ENCODE measurements at regions not wholly inside any gene's neighbourhood (a gene's known extent, or its start where the extent isn't known, plus 50 kb on each side); places are given as distances from the start of the nearest gene placed in this dataset.

DNA sequence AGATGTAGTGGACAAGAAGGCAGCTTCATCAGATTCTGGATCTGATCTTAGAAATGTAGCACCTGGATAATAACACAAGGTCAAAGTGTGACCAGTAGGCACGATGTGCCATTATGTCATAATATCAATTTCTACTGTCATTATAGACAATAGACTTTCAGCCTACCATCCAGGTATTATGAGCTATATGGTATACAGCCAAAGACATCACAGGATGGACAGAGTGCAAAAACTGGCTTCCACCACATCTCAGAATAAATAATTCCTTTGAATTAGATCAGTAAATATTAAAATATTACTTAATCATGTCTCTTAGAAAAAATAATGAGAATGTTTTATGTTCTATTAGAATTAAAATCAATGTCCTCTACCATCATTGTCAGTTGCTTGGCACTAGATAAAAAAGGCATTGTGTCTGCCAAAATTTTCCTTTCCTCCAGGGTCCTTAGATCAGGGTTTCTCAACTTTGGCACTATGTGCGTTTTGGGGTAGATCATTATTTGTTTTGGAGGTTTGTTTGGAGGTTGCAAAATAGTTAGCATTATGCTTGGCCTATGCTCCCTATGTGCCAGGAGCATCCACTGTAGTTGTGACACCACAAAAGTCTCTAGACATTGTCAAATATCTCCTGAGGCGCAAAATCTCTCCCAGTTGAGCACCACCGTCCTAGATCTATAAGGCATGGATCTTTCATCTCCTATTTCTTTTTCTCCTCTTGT, 86.7 kb upstream of the NRIP1 start:
- Histone ChIP-seq H3K4me1 (ENCODE audit: control insufficient read depth, insufficient read depth, low read length) (no peaks in the 10 kb centered on the region), H3K36me3 (ENCODE audit: control insufficient read depth in 2 of 2, insufficient read depth in 2 of 2, low read length in 2 of 2) (no peaks in the 10 kb centered on the region), H3K9ac (ENCODE audit: low read length in 2 of 2) (no peak overlapping the region), H3K27me3 (ENCODE audit: control insufficient read depth in 1 of 2, insufficient read depth in 2 of 2, low read length in 2 of 2) (no peaks in the 10 kb centered on the region), H3K27ac (ENCODE audit: low read length) (no peak overlapping the region), H3K4me3 (ENCODE audit: low read length in 2 of 2) (no peak overlapping the region), H3K9me3 (ENCODE audit: control insufficient read depth in 2 of 2, low read length in 2 of 2) (no peaks in the 10 kb centered on the region)

GRCh38 chr21:15152591-15152990, 87.8 kb upstream of the NRIP1 start:
- H3K27ac ChIP-seq (ENCODE audit: low read length), result no peak overlapping the region
- no peak overlapping the region for H3K4me3 ChIP-seq (ENCODE audit: low read length in 2 of 2)
- H3K9ac ChIP-seq (ENCODE audit: low read length in 2 of 2), result no peak overlapping the region
- peaks cover 0 to 5% of the 10 kb centered on the region in 2 donors for H3K9me3 ChIP-seq (ENCODE audit: control insufficient read depth in 2 of 2, low read length in 2 of 2)
- no peaks in the 10 kb centered on the region for H3K4me1 ChIP-seq (ENCODE audit: control insufficient read depth, insufficient read depth, low read length)
- H3K36me3 ChIP-seq (ENCODE audit: control insufficient read depth in 2 of 2, insufficient read depth in 2 of 2, low read length in 2 of 2), result no peaks in the 10 kb centered on the region
- H3K27me3 ChIP-seq (ENCODE audit: control insufficient read depth in 1 of 2, insufficient read depth in 2 of 2, low read length in 2 of 2), result no peaks in the 10 kb centered on the region

DNA sequence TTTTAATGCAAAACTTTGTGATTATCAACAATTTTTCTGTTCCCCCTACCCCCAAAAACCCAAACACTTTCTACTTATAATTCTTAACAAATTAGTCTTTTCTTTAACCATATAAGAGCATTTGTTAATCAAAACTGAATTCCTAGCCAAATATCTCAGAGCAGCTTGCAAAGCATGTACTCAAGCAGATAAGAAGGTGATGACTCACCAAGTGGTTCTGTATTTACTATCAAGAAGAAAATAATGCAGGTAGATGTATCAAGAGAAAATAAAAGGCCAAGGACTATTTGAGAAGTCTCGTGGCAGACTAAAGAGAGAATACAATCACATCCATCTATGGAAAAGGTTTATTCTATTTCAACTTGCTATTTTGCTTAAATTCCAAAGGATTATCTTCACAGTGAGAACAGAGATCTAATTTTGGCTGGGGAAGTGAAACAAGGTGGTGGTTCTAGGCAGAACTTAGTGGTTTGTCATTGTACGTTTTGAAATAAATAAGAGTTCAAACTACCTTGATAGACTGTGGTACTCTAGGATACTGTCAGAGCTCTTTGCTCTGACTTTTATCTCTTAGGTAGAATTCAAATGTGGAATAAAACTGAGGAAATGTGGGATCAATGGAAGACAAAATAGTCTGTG, 94.7 kb upstream of the NRIP1 start:
- no peak overlapping the region for H3K9ac ChIP-seq (ENCODE audit: low read length in 2 of 2)
- no peak overlapping the region for H3K4me3 ChIP-seq (ENCODE audit: low read length in 2 of 2)
- H3K4me1 ChIP-seq (ENCODE audit: control insufficient read depth, insufficient read depth, low read length), result no peaks in the 10 kb centered on the region
- H3K36me3 ChIP-seq (ENCODE audit: control insufficient read depth in 2 of 2, insufficient read depth in 2 of 2, low read length in 2 of 2), result no peaks in the 10 kb centered on the region
- H3K27me3 ChIP-seq (ENCODE audit: control insufficient read depth in 1 of 2, insufficient read depth in 2 of 2, low read length in 2 of 2), result no peaks in the 10 kb centered on the region
- H3K9me3 ChIP-seq (ENCODE audit: control insufficient read depth in 2 of 2, low read length in 2 of 2), result peaks cover 0 to 5% of the 10 kb centered on the region in 2 donors
- H3K27ac ChIP-seq (ENCODE audit: low read length), result no peak overlapping the region

GRCh38 chr21:15160136-15160535, 95.3 kb upstream of the NRIP1 start:
- H3K27me3 ChIP-seq (ENCODE audit: control insufficient read depth in 1 of 2, insufficient read depth in 2 of 2, low read length in 2 of 2), result no peaks in the 10 kb centered on the region
- no peak overlapping the region for H3K27ac ChIP-seq (ENCODE audit: low read length)
- H3K4me1 ChIP-seq (ENCODE audit: control insufficient read depth, insufficient read depth, low read length), result no peaks in the 10 kb centered on the region
- H3K9ac ChIP-seq (ENCODE audit: low read length in 2 of 2), result no peak overlapping the region
- no peaks in the 10 kb centered on the region for H3K36me3 ChIP-seq (ENCODE audit: control insufficient read depth in 2 of 2, insufficient read depth in 2 of 2, low read length in 2 of 2)
- peaks cover 0 to 5% of the 10 kb centered on the region in 2 donors for H3K9me3 ChIP-seq (ENCODE audit: control insufficient read depth in 2 of 2, low read length in 2 of 2)
- no peak overlapping the region for H3K4me3 ChIP-seq (ENCODE audit: low read length in 2 of 2)

DNA sequence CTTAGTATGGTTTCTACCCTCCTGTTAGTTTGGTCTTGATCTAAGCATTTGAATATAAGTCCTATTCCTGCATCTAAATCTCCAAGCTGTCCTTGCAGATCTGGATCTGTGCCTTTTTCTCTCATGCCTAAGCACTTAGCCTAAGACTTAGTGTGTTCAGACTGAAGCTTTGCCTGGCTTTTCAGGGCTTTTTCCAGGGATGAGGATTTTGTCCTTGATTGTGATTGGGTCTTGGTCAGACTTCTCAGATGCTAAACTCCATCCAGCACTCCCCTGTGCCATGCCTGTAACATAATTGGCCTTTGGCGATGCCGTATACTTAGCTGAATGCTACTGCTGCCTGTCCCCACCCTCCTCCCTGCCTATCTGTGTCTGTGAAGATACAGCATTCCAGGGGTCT, 98.1 kb upstream of the NRIP1 start:
- Histone ChIP-seq H3K9ac (ENCODE audit: low read length in 2 of 2) (no peak overlapping the region), H3K4me3 (ENCODE audit: low read length in 2 of 2) (no peak overlapping the region), H3K4me1 (ENCODE audit: control insufficient read depth, insufficient read depth, low read length) (no peaks in the 10 kb centered on the region), H3K36me3 (ENCODE audit: control insufficient read depth in 2 of 2, insufficient read depth in 2 of 2, low read length in 2 of 2) (no peaks in the 10 kb centered on the region), H3K9me3 (ENCODE audit: control insufficient read depth in 2 of 2, low read length in 2 of 2) (no peaks in the 10 kb centered on the region), H3K27me3 (ENCODE audit: control insufficient read depth in 1 of 2, insufficient read depth in 2 of 2, low read length in 2 of 2) (no peaks in the 10 kb centered on the region), H3K27ac (ENCODE audit: low read length) (no peak overlapping the region)

DNA sequence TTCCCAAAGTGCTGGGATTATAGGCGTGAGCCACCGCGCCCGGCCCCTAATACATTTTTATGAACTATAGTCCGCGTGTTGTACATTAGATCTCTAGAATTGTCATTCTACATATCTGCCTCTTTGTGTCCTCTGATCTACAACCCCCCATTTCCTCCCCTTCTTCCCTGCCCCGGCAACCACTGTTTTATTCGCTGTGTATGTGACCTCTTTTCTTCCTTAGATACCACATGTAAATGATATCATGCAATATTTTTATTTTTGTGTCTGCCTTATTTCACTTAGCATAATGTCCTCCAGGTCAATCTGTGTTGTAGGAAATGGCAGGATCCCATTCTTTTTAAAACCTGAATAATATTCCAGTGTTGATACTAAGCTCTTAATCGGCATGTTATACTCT, 99.5 kb upstream of the NRIP1 start:
- Histone ChIP-seq H3K27ac (ENCODE audit: low read length) (no peak overlapping the region), H3K9me3 (ENCODE audit: control insufficient read depth in 2 of 2, low read length in 2 of 2) (no peaks in the 10 kb centered on the region), H3K4me1 (ENCODE audit: control insufficient read depth, insufficient read depth, low read length) (no peaks in the 10 kb centered on the region), H3K9ac (ENCODE audit: low read length in 2 of 2) (no peak overlapping the region), H3K4me3 (ENCODE audit: low read length in 2 of 2) (no peak overlapping the region), H3K27me3 (ENCODE audit: control insufficient read depth in 1 of 2, insufficient read depth in 2 of 2, low read length in 2 of 2) (no peaks in the 10 kb centered on the region), H3K36me3 (ENCODE audit: control insufficient read depth in 2 of 2, insufficient read depth in 2 of 2, low read length in 2 of 2) (no peaks in the 10 kb centered on the region)

- Histone ChIP-seq H3K36me3 (ENCODE audit: control insufficient read depth in 2 of 2, insufficient read depth in 2 of 2, low read length in 2 of 2) (no peaks in the 10 kb centered on the region), H3K27ac (ENCODE audit: low read length) (no peak overlapping the region), H3K4me1 (ENCODE audit: control insufficient read depth, insufficient read depth, low read length) (no peaks in the 10 kb centered on the region), H3K9ac (ENCODE audit: low read length in 2 of 2) (no peak overlapping the region), H3K9me3 (ENCODE audit: control insufficient read depth in 2 of 2, low read length in 2 of 2) (no peaks in the 10 kb centered on the region), H3K4me3 (ENCODE audit: low read length in 2 of 2) (no peak overlapping the region), H3K27me3 (ENCODE audit: control insufficient read depth in 1 of 2, insufficient read depth in 2 of 2, low read length in 2 of 2) (no peaks in the 10 kb centered on the region)
Measured at GRCh38 chr21:15164678-15165303, 100.0 kb upstream of the NRIP1 start.

GRCh38 chr21:15170614-15171013, 105.8 kb upstream of the NRIP1 start:
- H3K27me3 ChIP-seq (ENCODE audit: control insufficient read depth in 1 of 2, insufficient read depth in 2 of 2, low read length in 2 of 2), result no peaks in the 10 kb centered on the region
- H3K4me3 ChIP-seq (ENCODE audit: low read length in 2 of 2), result no peak overlapping the region
- no peaks in the 10 kb centered on the region for H3K36me3 ChIP-seq (ENCODE audit: control insufficient read depth in 2 of 2, insufficient read depth in 2 of 2, low read length in 2 of 2)
- no peaks in the 10 kb centered on the region for H3K4me1 ChIP-seq (ENCODE audit: control insufficient read depth, insufficient read depth, low read length)
- H3K27ac ChIP-seq (ENCODE audit: low read length), result no peak overlapping the region
- no peaks in the 10 kb centered on the region for H3K9me3 ChIP-seq (ENCODE audit: control insufficient read depth in 2 of 2, low read length in 2 of 2)
- H3K9ac ChIP-seq (ENCODE audit: low read length in 2 of 2), result no peak overlapping the region

DNA sequence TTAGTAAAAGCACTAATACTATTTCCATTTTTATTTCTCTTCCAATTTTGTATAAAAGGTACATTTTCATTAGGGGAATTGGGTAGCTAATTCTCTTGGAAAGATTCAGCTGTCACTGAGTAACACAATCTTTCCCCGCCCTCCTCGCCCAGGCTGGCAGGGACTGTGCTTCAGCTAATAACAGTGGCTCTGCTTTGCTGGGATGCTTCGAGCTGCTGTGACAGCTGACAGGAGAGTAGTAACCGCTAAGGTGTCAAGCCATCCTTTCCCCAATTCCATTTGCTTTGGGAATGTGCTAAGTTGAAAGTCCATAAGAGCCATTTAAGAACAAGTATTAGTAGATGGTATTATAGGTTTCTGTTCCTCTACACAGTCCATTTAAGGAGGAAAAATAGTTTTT, 106.7 kb upstream of the NRIP1 start:
- Histone ChIP-seq H3K36me3 (ENCODE audit: control insufficient read depth in 2 of 2, insufficient read depth in 2 of 2, low read length in 2 of 2) (no peaks in the 10 kb centered on the region), H3K4me3 (ENCODE audit: low read length in 2 of 2) (no peak overlapping the region), H3K9ac (ENCODE audit: low read length in 2 of 2) (no peak overlapping the region), H3K27ac (ENCODE audit: low read length) (no peak overlapping the region), H3K9me3 (ENCODE audit: control insufficient read depth in 2 of 2, low read length in 2 of 2) (no peaks in the 10 kb centered on the region), H3K4me1 (ENCODE audit: control insufficient read depth, insufficient read depth, low read length) (no peaks in the 10 kb centered on the region), H3K27me3 (ENCODE audit: control insufficient read depth in 1 of 2, insufficient read depth in 2 of 2, low read length in 2 of 2) (no peaks in the 10 kb centered on the region)

GRCh38 chr21:15172963-15173362, 108.2 kb upstream of the NRIP1 start:
- Histone ChIP-seq H3K4me1 (ENCODE audit: control insufficient read depth, insufficient read depth, low read length) (no peaks in the 10 kb centered on the region), H3K36me3 (ENCODE audit: control insufficient read depth in 2 of 2, insufficient read depth in 2 of 2, low read length in 2 of 2) (no peaks in the 10 kb centered on the region), H3K27ac (ENCODE audit: low read length) (no peak overlapping the region), H3K27me3 (ENCODE audit: control insufficient read depth in 1 of 2, insufficient read depth in 2 of 2, low read length in 2 of 2) (no peaks in the 10 kb centered on the region), H3K9ac (ENCODE audit: low read length in 2 of 2) (no peak overlapping the region), H3K4me3 (ENCODE audit: low read length in 2 of 2) (no peak overlapping the region), H3K9me3 (ENCODE audit: control insufficient read depth in 2 of 2, low read length in 2 of 2) (no peaks in the 10 kb centered on the region)

GRCh38 chr21:15174923-15175322, 110.1 kb upstream of the NRIP1 start:
- no peak overlapping the region for H3K4me3 ChIP-seq (ENCODE audit: low read length in 2 of 2)
- no peaks in the 10 kb centered on the region for H3K9me3 ChIP-seq (ENCODE audit: control insufficient read depth in 2 of 2, low read length in 2 of 2)
- no peaks in the 10 kb centered on the region for H3K36me3 ChIP-seq (ENCODE audit: control insufficient read depth in 2 of 2, insufficient read depth in 2 of 2, low read length in 2 of 2)
- H3K27ac ChIP-seq (ENCODE audit: low read length), result no peak overlapping the region
- no peaks in the 10 kb centered on the region for H3K4me1 ChIP-seq (ENCODE audit: control insufficient read depth, insufficient read depth, low read length)
- H3K27me3 ChIP-seq (ENCODE audit: control insufficient read depth in 1 of 2, insufficient read depth in 2 of 2, low read length in 2 of 2), result no peaks in the 10 kb centered on the region
- no peak overlapping the region for H3K9ac ChIP-seq (ENCODE audit: low read length in 2 of 2)
